SK-N-SH (cell line): ENCODE measurements at regions not wholly inside any gene's neighbourhood (a gene's known extent, or its start where the extent isn't known, plus 50 kb on each side); places are given as distances from the start of the nearest gene placed in this dataset.

Source experiments
- CTCF ChIA-PET: fragments of 300-600, 350-600 bp; formaldehyde crosslinking; extraction: SDS; loops from one replicate; lab custom pipeline; 2021; lab: Yijun Ruan, JAX
- POLR2A ChIA-PET: fragments of 350-600 bp; sonication (Branson Sonifier 250); formaldehyde crosslinking; extraction: SDS; loops from one replicate; lab custom pipeline; 2020; ENCODE audit warnings: antibody characterized with exemption, inconsistent platforms; lab: Yijun Ruan, JAX
- DNase-seq: peaks from one replicate; pipeline ENCODE4 v3.0.0; 2012
- H2AFZ ChIP-seq: fragments of 200-600 bp; sonication (generic); 2 replicates; pipeline ENCODE4 v1.8.1; 2016; ENCODE audit warnings: antibody characterized with exemption, mild to moderate bottlenecking, low read depth
- H3F3A ChIP-seq: fragments of 200-600 bp; sonication (generic); replicated peaks from 2 replicates; pipeline ENCODE3; 2016; ENCODE audit warnings: antibody characterized with exemption, mild to moderate bottlenecking; ENCODE audit not compliant: insufficient read depth
- H3K27ac ChIP-seq, 2 experiments: fragments of 200-500 bp in 1 of 2; fragments of 200-600 bp in 1 of 2; sonication (Bioruptor generic) in 1 of 2; sonication (generic), shearing (Covaris generic) in 1 of 2; 2 replicates each; pipeline versions ENCODE4 v1.5.1 to v1.6.1; 2014 to 2016; ENCODE audit warnings: low read depth in 2 of 2, inconsistent platforms in 1 of 2, low read length in 1 of 2, mild to moderate bottlenecking in 1 of 2, mixed read lengths in 1 of 2
- H3K27me3 ChIP-seq: fragments of 200-600 bp; sonication (generic), shearing (Covaris generic); 2 replicates; pipeline ENCODE4 v1.6.1; 2016; ENCODE audit warnings: mixed run types; ENCODE audit not compliant: insufficient read depth
- H3K36me3 ChIP-seq, 2 experiments: fragments of 200-500 bp in 1 of 2; fragments of 200-600 bp in 1 of 2; sonication (Bioruptor generic) in 1 of 2; sonication (generic) in 1 of 2; replicated peaks in 1 of 2; 2 replicates each; pipeline versions ENCODE3 to v1.5.1; 2014 to 2016; ENCODE audit warnings: low read length in 1 of 2, mild to moderate bottlenecking in 1 of 2; ENCODE audit not compliant: insufficient read depth in 2 of 2, control insufficient read depth in 1 of 2
- H3K4me1 ChIP-seq, 2 experiments: fragments of 200-500 bp in 1 of 2; fragments of 200-600 bp in 1 of 2; sonication (Bioruptor generic) in 1 of 2; sonication (generic), shearing (Covaris generic) in 1 of 2; 2 replicates each; pipeline versions ENCODE4 v1.5.1 to v1.6.1; 2014 to 2016; ENCODE audit warnings: low read depth in 1 of 2, low read length in 1 of 2, mixed run types in 1 of 2; ENCODE audit not compliant: insufficient read depth in 2 of 2, control insufficient read depth in 1 of 2
- H3K4me2 ChIP-seq: fragments of 200-600 bp; sonication (generic), shearing (Covaris generic); 2 replicates; pipeline ENCODE4 v1.6.1; 2017; ENCODE audit warnings: mixed run types
- H3K4me3 ChIP-seq, 2 experiments: fragments of 200-500 bp in 1 of 2; fragments of 200-600 bp in 1 of 2; sonication (Bioruptor generic) in 1 of 2; sonication (generic), shearing (Covaris generic) in 1 of 2; 2 replicates each; pipeline versions ENCODE4 v1.5.1 to v1.8.1; 2014 to 2016; ENCODE audit warnings: low read depth in 2 of 2, inconsistent platforms in 1 of 2, low read length in 1 of 2, mild to moderate bottlenecking in 1 of 2, mixed read lengths in 1 of 2, moderate library complexity in 1 of 2
- H3K79me2 ChIP-seq: fragments of 200-600 bp; sonication (generic); 2 replicates; pipeline ENCODE4 v1.8.1; 2017; ENCODE audit warnings: mild to moderate bottlenecking; ENCODE audit not compliant: insufficient read depth
- H3K9ac ChIP-seq: fragments of 200-600 bp; sonication (generic); 2 replicates; pipeline ENCODE4 v1.6.1; 2017; ENCODE audit warnings: mixed run types
- H3K9me2 ChIP-seq: fragments of 200-600 bp; sonication (generic); 2 replicates; pipeline ENCODE4 v1.6.1; 2017; ENCODE audit warnings: mixed run types
- H3K9me3 ChIP-seq: fragments of 200-600 bp; sonication (generic); 2 replicates; pipeline ENCODE4 v1.6.1; 2017; ENCODE audit warnings: mixed run types, mild to moderate bottlenecking, moderate library complexity
- H4K20me1 ChIP-seq: fragments of 200-600 bp; sonication (generic); 2 replicates; pipeline ENCODE4 v1.6.1; 2017; ENCODE audit warnings: mild to moderate bottlenecking, mixed run types; ENCODE audit not compliant: insufficient read depth
- ELF1 ChIP-seq: IDR thresholded peaks from 2 replicates; pipeline ENCODE4 v1.4.0; 2012
- EZH2phosphoT487 ChIP-seq: fragments of 200-600 bp; sonication (generic); IDR thresholded peaks from 2 replicates; pipeline ENCODE4 v1.6.1; 2017; ENCODE audit warnings: low read depth, mixed run types, mild to moderate bottlenecking, antibody characterized with exemption, moderate library complexity, borderline replicate concordance
- FOSL2 ChIP-seq: IDR thresholded peaks from 2 replicates; pipeline ENCODE4 v1.4.0; 2012; ENCODE audit warnings: low read depth, mild to moderate bottlenecking, moderate library complexity, borderline replicate concordance
- FOXJ3 ChIP-seq: sonication (generic); formaldehyde crosslinking; IDR thresholded peaks from 2 replicates; pipeline ENCODE4 v1.5.1; 2020; ENCODE audit warnings: mild to moderate bottlenecking, missing genetic modification reagents
- FOXM1 ChIP-seq: IDR thresholded peaks from 2 replicates; pipeline ENCODE4 v1.4.0; 2012; ENCODE audit warnings: low read depth, mild to moderate bottlenecking
- GATA2 ChIP-seq: sonication (generic); formaldehyde crosslinking; IDR thresholded peaks from 2 replicates; pipeline ENCODE4 v1.5.0; 2020; ENCODE audit warnings: mild to moderate bottlenecking, missing genetic modification reagents
- JUND ChIP-seq: IDR thresholded peaks from 2 replicates; pipeline ENCODE4 v1.4.0; 2012
- MAX ChIP-seq: IDR thresholded peaks from 2 replicates; pipeline ENCODE4 v1.4.0; 2012; ENCODE audit warnings: low read depth
- NFIC ChIP-seq: IDR thresholded peaks from 2 replicates; pipeline ENCODE4 v1.4.0; 2012; ENCODE audit warnings: borderline replicate concordance
- NRF1 ChIP-seq: IDR thresholded peaks from 2 replicates; pipeline ENCODE4 v1.6.1; 2012; ENCODE audit warnings: low read depth, mild to moderate bottlenecking, low read length
- POLR2AphosphoS5 ChIP-seq: IDR thresholded peaks from 2 replicates; pipeline ENCODE4 v1.6.1; 2012; ENCODE audit warnings: low read depth, low read length
- RFX5 ChIP-seq: IDR thresholded peaks from 2 replicates; pipeline ENCODE4 v1.6.1; 2012; ENCODE audit warnings: mild to moderate bottlenecking, improper control_type of control experiment, low read length
- RXRA ChIP-seq: IDR thresholded peaks from 2 replicates; pipeline ENCODE4 v1.4.0; 2012; ENCODE audit warnings: low read depth, mild to moderate bottlenecking, borderline replicate concordance
- SIN3A ChIP-seq: IDR thresholded peaks from 2 replicates; pipeline ENCODE4 v1.6.1; 2012; ENCODE audit warnings: low read depth, mild to moderate bottlenecking, low read length, moderate library complexity, borderline replicate concordance
- TAF1 ChIP-seq: IDR thresholded peaks from 2 replicates; pipeline ENCODE4 v1.6.1; 2012; ENCODE audit warnings: low read depth, mild to moderate bottlenecking, low read length, moderate library complexity, borderline replicate concordance
- TCF12 ChIP-seq: IDR thresholded peaks from 2 replicates; pipeline ENCODE4 v1.4.0; 2012
- TEAD4 ChIP-seq: IDR thresholded peaks from 2 replicates; pipeline ENCODE4 v1.4.0; 2012; ENCODE audit warnings: mild to moderate bottlenecking, borderline replicate concordance; ENCODE audit not compliant: insufficient read depth
- YY1 ChIP-seq: IDR thresholded peaks from 2 replicates; pipeline ENCODE4 v1.4.0; 2012; ENCODE audit warnings: low read depth, mild to moderate bottlenecking
- ZBTB33 ChIP-seq: IDR thresholded peaks from 2 replicates; pipeline ENCODE4 v1.4.0; 2012; ENCODE audit warnings: low read depth, borderline replicate concordance
- WGBS: methylation state at CpG from one replicate; pipeline ENCODE4 v1.1.6; 2017; ENCODE audit warnings: low lambda C conversion rate; 5-methylcytosine and 5-hydroxymethylcytosine counted together
- TF ChIP-seq, protein P1 (sequence below): IDR thresholded peaks from 2 replicates; pipeline ENCODE4 v1.6.1; 2012; ENCODE audit warnings: mild to moderate bottlenecking, low read depth, low read length, moderate library complexity

DNA sequence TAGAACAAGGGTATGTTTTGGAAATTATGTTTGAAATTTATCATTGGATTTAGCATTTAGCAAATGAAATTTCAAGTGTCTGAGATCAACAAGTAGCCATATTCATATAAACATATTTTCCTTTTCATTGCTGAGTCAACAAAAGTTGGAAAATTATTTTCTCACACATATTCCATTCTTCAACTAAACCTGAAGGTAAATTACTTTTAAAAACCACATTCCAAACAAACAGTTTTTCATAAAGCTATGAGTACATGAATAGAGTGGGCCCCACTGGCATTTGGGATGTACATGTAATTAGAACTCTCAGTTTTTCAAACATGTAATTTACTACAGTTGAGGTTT lies 178.3 kb upstream of the MKLN1 start:
- CTCF ChIA-PET, result interaction anchor here (1.4 kb wide), 1 partner anchor 253 kb away, joined by 5 read pairs; no protein-coding TSS in a partner anchor

GRCh38 chr7:131149840-131150239 lies 177.8 kb upstream of the MKLN1 start:
- Histone ChIP-seq H3K79me2 (no peaks in the 10 kb centered on the region), H2AFZ (no peak overlapping the region), H3K27me3 (no peaks in the 10 kb centered on the region), H3K4me1 (peaks cover 0 to 6% of the 10 kb centered on the region in 2 experiments; a peak in 1 of 4 replicates), H3K27ac (no peak overlapping the region), H3K9me3 (no peaks in the 10 kb centered on the region), H3K9me2 (no peaks in the 10 kb centered on the region), H3K4me2 (no peak overlapping the region), H3K4me3 (no peak overlapping the region), H3K9ac (no peak overlapping the region), H4K20me1 (no peaks in the 10 kb centered on the region), H3K36me3 (no peaks in the 10 kb centered on the region), H3F3A (peaks cover 7% of the 10 kb centered on the region)
- no peak for DNase-seq
- no peak for TF ChIP-seq ZBTB33
- no peak for TF ChIP-seq NFIC
- TF ChIP-seq YY1, result no peak
- no peak for TF ChIP-seq RXRA
- no peak for TF ChIP-seq FOXJ3
- TF ChIP-seq JUND, result no peak
- no peak for TF ChIP-seq ELF1
- TF ChIP-seq RFX5, result no peak
- no peak for TF ChIP-seq GATA2 (CRISPR knock-in tag)
- TF ChIP-seq SIN3A, result no peak
- TF ChIP-seq FOXM1, result no peak
- TF ChIP-seq NRF1, result no peak
- TF ChIP-seq, protein P1, sequence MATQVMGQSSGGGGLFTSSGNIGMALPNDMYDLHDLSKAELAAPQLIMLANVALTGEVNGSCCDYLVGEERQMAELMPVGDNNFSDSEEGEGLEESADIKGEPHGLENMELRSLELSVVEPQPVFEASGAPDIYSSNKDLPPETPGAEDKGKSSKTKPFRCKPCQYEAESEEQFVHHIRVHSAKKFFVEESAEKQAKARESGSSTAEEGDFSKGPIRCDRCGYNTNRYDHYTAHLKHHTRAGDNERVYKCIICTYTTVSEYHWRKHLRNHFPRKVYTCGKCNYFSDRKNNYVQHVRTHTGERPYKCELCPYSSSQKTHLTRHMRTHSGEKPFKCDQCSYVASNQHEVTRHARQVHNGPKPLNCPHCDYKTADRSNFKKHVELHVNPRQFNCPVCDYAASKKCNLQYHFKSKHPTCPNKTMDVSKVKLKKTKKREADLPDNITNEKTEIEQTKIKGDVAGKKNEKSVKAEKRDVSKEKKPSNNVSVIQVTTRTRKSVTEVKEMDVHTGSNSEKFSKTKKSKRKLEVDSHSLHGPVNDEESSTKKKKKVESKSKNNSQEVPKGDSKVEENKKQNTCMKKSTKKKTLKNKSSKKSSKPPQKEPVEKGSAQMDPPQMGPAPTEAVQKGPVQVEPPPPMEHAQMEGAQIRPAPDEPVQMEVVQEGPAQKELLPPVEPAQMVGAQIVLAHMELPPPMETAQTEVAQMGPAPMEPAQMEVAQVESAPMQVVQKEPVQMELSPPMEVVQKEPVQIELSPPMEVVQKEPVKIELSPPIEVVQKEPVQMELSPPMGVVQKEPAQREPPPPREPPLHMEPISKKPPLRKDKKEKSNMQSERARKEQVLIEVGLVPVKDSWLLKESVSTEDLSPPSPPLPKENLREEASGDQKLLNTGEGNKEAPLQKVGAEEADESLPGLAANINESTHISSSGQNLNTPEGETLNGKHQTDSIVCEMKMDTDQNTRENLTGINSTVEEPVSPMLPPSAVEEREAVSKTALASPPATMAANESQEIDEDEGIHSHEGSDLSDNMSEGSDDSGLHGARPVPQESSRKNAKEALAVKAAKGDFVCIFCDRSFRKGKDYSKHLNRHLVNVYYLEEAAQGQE, result no peak
- TF ChIP-seq EZH2phosphoT487, result no peak
- no peak for TF ChIP-seq MAX
- no peak for TF ChIP-seq POLR2AphosphoS5
- no peak for TF ChIP-seq TEAD4
- no peak for TF ChIP-seq TCF12
- no peak for TF ChIP-seq FOSL2
- WGBS, result 74% methylated on average over 4 of the region's 4 CpGs
- POLR2A ChIA-PET, result no interaction called here
- CTCF ChIA-PET, result interaction anchor here (1.4 kb wide), 1 partner anchor 253 kb away, joined by 5 read pairs; no protein-coding TSS in a partner anchor

More for the DNA sequence above, 178.3 kb upstream of the MKLN1 start:
- H3K36me3 ChIP-seq, result no peaks in the 10 kb centered on the region
- no peaks in the 10 kb centered on the region for H3K9me3 ChIP-seq
- POLR2A ChIA-PET, result no interaction called here
- H3K9me2 ChIP-seq, result no peaks in the 10 kb centered on the region
- no peak overlapping the region for H3K9ac ChIP-seq
- no peak for TF ChIP-seq TAF1
- TF ChIP-seq, all 33 proteins: peak for 0
- H3K27ac ChIP-seq, result no peak overlapping the region
- no peak overlapping the region for H2AFZ ChIP-seq
- no peak for DNase-seq
- peaks cover 7% of the 10 kb centered on the region for H3F3A ChIP-seq
- H3K4me2 ChIP-seq, result no peak overlapping the region
- H3K4me1 ChIP-seq, result peaks cover 0 to 3% of the 10 kb centered on the region in 2 experiments; a peak in 1 of 4 replicates
- no peaks in the 10 kb centered on the region for H3K27me3 ChIP-seq
- H4K20me1 ChIP-seq, result no peaks in the 10 kb centered on the region
- H3K4me3 ChIP-seq, result no peak overlapping the region
- no peaks in the 10 kb centered on the region for H3K79me2 ChIP-seq
